ENCODE measurements at regions not wholly inside any gene's neighbourhood (a gene's known extent, or its start where the extent isn't known, plus 50 kb on each side); places are given as distances from the start of the nearest gene placed in this dataset.

GRCh38 chr4:182083671-182084410 lies 159.4 kb upstream of the TENM3 start:
- intact Hi-C loops (cut with DNase I) = no loop called here
- DNase-seq (ENCODE audit: low spot score) = no peak

DNA sequence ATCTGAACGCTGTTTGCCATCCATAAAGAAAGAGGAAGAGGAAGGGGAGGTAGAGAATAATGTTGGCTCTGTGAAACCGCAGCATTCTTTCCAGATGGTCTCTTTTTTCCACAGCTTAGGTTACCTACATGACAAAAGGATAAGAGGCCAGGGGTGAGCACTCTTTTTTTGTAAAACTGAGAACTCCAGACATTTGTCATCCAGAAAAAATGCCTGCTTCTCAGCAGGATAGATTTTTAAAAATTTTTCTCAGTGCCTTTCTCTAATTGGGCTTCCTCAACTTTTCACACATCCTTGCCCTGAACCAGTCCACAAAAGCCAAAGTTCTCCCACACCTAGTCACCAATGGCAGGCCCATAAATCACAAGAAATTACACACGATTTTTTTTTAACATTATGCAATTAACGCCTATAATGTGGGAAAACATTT lies 158.1 kb upstream of the TENM3 start:
- intact Hi-C loops (cut with DNase I) = no loop called here
- DNase-seq (ENCODE audit: low spot score) = no peak

GRCh38 chr4:182089326-182089725 lies 153.9 kb upstream of the TENM3 start:
- no peak for DNase-seq (ENCODE audit: low spot score)
- intact Hi-C loops (cut with DNase I) = no loop called here

DNA sequence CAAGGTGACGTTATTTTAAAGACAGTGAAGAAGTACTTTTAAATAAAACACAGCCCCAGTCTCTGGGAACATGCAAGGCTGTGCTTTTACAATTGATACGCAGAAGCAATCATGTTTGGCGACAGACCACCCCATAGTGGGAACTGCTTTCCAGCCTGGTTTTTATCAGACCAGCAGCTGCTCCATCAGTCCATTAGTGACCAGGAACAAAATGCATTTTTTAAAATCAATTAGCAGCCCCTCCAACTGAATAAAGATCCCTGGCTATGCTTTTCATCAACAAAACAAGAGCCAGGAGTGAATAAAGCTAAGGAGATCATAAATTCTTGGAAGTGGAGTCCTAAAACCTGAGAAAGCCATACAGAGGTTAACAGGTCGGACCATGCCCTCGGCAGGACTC lies 153.0 kb upstream of the TENM3 start:
- intact Hi-C loops (cut with DNase I) = no loop called here
- no peak for DNase-seq (ENCODE audit: low spot score)

DNA sequence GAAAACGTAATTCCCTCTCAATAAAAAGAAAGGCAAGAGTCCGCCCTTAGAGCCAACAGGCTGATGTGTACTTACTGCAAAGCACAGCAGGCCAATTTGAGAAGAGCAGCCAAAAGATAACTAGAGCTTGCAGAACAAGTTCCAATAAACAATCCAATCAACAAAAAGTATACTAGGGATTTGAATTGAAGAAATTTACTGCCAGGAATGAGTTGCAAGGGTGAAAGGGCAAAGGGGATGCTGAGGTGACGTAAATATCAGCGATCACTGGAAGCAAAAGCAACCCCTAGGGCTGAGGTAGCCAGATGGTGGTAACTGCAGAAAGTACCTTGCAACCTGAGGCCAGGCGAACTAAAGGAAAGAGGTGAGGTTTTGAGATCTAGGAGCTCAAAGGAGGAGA lies 152.1 kb upstream of the TENM3 start:
- intact Hi-C loops (cut with DNase I) = no loop called here
- no peak for DNase-seq (ENCODE audit: low spot score)

DNA sequence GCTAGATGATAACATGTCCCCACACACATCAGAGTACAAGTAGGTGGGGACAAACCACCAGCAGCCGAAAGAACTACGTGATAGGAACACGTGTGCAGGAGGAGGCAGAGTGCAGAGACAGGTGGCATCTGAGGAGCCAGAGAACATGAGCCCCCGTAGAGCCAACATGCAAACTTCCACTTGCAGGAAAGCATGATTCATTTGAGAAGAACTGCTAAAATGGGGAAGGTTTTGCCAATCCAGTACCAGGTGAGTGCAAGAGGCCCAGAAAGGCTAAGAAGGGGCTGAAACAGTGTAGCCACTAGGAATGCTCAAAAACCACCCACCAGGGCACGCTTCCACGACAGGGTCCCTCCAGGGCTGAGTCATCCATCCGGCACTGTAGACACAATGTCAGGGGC lies 149.8 kb upstream of the TENM3 start:
- intact Hi-C loops (cut with DNase I) = no loop called here
- no peak for DNase-seq (ENCODE audit: low spot score)

DNA sequence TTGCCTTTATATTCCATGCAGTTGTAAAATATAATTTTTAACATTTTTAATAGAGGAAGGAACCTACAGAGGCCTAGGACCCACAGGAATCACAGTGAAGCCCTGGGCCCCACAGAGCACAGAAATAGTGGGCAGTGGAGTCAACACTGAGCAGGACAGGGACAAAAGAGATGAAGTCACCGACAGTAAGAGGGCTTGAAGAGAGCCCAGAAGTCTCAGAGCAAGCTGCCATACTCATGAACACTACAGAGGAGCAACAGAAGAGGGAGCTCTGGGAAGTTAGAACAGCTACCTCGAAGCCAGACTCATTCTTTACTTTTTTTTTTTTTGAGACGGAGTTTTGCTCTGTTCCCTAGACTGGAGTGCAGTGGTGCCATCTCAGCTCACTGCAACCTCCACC lies 149.3 kb upstream of the TENM3 start:
- DNase-seq (ENCODE audit: low spot score) = no peak
- intact Hi-C loops (cut with DNase I) = no loop called here

- DNase-seq (ENCODE audit: low spot score) = no peak
- intact Hi-C loops (cut with DNase I) = no loop called here
Measured at GRCh38 chr4:182101618-182102017, 141.6 kb upstream of the TENM3 start.

DNA sequence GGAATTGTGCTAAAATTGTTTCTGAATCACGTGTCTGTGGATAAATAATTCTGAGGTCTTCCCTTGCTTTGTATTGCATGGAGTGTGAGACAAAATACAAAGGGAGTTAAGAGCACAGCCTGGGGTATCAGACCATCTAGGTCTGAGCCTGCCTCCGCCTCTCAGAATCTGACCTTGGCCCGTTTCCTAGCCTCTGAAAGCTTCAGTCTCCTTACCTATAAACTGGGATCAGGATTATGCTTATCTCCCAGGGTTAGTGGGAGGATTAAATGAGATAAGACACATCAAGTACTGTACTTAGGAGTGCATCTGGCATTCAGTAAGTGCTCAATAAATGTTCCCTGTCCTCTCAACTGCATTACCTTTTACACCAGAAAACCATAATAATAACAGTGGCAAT lies 140.6 kb upstream of the TENM3 start:
- intact Hi-C loops (cut with DNase I) = no loop called here
- DNase-seq (ENCODE audit: low spot score) = no peak

DNA sequence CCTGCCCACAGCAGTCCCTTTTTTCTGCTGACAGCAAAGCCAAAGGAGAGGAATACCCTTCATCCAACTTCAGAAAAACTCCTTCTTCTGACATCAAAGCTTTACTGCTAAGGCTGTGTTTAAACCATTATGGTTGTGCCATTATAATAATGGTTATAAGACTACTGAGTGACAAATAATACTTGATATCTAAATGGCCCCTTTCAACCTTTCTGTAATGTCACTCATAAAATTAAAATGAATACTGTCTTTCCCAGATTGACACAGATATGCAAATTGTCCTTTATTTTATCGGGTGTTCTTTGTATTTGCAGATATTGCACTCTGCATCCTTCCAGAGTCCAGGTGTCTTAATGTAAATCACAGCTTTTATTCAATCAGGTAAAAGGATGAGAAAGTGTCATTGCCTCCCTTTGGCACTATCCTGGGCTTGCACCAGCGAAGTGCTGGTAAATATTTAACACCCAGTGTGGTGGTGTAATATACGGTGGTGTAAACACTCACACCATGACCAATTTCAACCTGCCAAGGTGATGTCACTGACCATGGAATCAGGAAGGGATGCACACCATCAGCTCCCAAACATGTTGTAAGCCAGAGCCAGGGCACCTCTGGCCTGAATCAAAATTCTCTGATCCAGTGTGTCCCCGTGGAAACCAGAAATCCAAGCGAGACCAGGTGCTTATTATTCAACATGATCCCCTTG lies 139.4 kb upstream of the TENM3 start:
- intact Hi-C loops (cut with DNase I) = no loop called here

GRCh38 chr4:182105416-182105815 lies 137.8 kb upstream of the TENM3 start:
- intact Hi-C loops (cut with DNase I) = no loop called here
- DNase-seq (ENCODE audit: low spot score) = no peak

More for the DNA sequence above, 139.4 kb upstream of the TENM3 start:
- DNase-seq (ENCODE audit: low spot score) = no peak

DNA sequence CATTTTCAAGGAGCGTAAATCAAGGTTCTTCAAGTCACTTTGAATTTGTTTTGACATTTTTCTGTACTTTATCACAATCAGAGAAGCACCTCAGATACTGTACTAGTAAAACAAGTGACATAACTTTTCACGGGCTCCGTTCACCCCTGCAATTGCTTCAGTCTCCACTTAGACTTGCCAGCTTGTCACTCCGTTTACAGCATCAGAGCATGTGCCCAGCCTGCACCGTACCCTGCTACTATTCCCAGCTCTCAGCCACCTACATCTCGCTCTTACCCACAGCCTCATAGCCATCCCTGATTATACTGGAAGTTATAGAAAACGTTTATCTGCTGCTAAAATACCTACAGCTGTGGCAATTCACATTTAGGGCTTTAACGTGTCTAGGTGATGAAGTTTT lies 135.3 kb upstream of the TENM3 start:
- intact Hi-C loops (cut with DNase I) = no loop called here
- no peak for DNase-seq (ENCODE audit: low spot score)

- DNase-seq (ENCODE audit: low spot score) = no peak
- intact Hi-C loops (cut with DNase I) = no loop called here
Measured at GRCh38 chr4:182111586-182111985, 131.6 kb upstream of the TENM3 start.

- DNase-seq (ENCODE audit: low spot score) = no peak
- intact Hi-C loops (cut with DNase I) = no loop called here
Measured at GRCh38 chr4:182113779-182114178, 129.4 kb upstream of the TENM3 start.

GRCh38 chr4:182124359-182124758 lies 118.8 kb upstream of the TENM3 start:
- no peak for DNase-seq (ENCODE audit: low spot score)
- intact Hi-C loops (cut with DNase I) = no loop called here

DNA sequence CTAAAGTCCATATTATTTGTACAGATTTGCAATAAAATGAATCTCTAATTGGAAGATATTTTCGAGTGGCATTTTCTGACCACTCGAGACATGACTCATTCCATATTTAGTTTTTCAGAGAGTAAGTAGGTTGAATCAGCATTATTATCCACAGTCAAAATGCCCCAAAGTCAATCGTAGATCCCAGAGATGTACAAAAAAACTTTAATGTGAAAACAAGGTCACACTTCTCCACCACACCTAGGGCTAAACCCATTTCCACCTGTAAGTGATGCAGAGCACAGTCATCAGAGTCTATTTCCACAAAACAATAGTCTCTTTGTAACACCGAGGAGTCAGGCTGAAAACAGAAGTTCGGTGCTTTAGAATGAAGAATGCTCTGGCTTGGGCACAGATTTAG lies 117.1 kb upstream of the TENM3 start:
- intact Hi-C loops (cut with DNase I) = no loop called here

DNA sequence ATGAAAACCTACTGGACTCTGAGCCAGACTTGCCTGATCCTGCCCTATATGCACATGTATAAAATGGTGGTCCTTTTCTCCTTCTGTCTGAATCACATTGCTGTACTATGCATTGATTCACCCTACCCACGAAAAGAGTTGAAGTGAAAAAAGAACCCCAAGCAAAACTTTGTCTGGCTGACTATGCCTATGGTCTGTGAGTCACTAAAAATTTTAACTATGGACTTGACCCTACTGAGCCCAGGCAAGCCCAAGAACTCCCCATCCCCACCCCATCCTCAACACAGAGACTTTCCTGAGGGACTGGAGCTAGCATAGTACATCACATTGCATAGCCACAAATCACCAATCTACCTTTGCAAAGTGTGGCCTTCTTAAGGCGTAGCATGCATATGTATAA lies 116.6 kb upstream of the TENM3 start:
- DNase-seq (ENCODE audit: low spot score) = no peak

More for the DNA sequence above, 117.1 kb upstream of the TENM3 start:
- no peak for DNase-seq (ENCODE audit: low spot score)

DNA sequence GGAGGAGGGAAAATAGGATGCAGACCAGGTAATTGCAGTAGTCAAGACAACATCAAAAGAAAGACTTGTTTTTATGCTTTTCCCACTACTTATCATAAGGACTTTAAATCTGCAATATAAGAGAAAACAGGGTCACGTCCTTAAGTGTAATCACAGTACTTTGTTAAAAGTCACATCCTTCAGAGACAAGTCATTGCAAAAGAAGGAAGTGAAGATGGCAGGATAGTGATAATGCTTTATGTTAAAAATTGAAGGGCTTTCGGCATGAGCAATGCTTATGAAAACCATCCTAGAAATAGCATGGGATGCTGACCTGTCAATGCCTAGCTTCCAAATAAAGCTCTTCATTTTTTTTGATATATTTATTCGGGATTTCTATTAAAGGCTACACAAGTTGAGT lies 110.2 kb upstream of the TENM3 start:
- intact Hi-C loops (cut with DNase I) = no loop called here
- no peak for DNase-seq (ENCODE audit: low spot score)

More for the DNA sequence above, 116.6 kb upstream of the TENM3 start:
- intact Hi-C loops (cut with DNase I) = no loop called here

DNA sequence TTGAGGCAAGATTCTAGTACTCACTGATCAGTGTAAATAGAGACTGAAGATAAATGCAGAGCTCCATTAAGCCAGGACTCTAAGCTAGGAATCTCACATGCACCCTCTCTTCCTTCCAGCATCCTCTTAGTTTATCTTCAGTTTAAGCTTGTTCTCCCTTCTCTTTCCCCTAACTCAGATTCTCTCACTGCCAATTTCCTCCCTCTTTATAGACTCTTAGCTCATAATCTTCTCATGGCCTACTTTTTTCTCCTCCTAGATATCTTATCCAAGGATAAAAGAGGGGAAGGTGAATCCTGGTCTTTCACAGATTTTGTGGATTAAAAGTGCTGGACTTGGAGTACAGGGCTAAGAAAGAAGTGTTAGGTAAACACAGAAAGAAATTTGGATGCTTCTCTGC lies 108.9 kb upstream of the TENM3 start:
- no peak for DNase-seq (ENCODE audit: low spot score)
- intact Hi-C loops (cut with DNase I) = no loop called here

GRCh38 chr4:182136201-182136600 lies 107.0 kb upstream of the TENM3 start:
- no peak for DNase-seq (ENCODE audit: low spot score)
- intact Hi-C loops (cut with DNase I) = no loop called here

DNA sequence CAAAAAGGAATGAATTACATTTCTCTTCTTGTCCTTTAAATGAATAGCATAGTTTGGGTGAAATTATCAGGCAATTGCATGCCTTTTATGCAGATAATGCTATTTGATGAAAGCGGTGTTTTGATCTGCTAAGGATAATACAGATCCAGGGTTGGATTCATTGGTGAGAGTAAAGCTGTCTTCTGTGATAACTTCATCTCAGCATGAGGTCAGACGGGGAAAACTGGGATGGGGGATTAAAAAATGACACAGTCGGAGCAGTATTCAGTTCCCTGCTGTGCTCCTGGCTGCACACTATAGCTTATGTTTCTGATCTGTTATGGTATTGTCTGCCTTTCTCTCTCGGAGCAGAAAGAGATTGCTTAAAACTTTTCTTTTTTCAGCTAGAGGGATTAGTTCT lies 105.9 kb upstream of the TENM3 start:
- no peak for DNase-seq (ENCODE audit: low spot score)
- intact Hi-C loops (cut with DNase I) = no loop called here

Measured in posterior vena cava (tissue), 2 donors.